ENCODE measurements at regions not wholly inside any gene's neighbourhood (a gene's known extent, or its start where the extent isn't known, plus 50 kb on each side); places are given as distances from the start of the nearest gene placed in this dataset.

GRCh38 chr13:55576389-55576788 lies 1564.3 kb upstream of the PRR20A start (continued):
- TF ChIP-seq EP300 (IDR thresholded peaks at IDR 0.05; ENCODE audit: borderline replicate concordance in 1 of 2, low read depth in 2 of 2, low read length in 2 of 2) (no peak), HDAC2 (IDR thresholded peaks at IDR 0.05; ENCODE audit: borderline replicate concordance in 1 of 2, low read depth in 2 of 2, low read length in 2 of 2) (no peak), ATF2 (IDR thresholded peaks at IDR 0.05; ENCODE audit: low read length) (no peak), CEBPB (IDR thresholded peaks at IDR 0.05; ENCODE audit: low read depth, low read length) (no peak), RAD21 (IDR thresholded peaks at IDR 0.05 in 1 of 2, conservative IDR thresholded peaks at IDR 0.05 in 1 of 2; ENCODE audit: low read depth in 2 of 2, low read length in 2 of 2) (no peak), E2F6 (IDR thresholded peaks at IDR 0.05) (no peak), KDM1A (IDR thresholded peaks at IDR 0.05; ENCODE audit: borderline replicate concordance, low read length) (no peak), CHD1 (IDR thresholded peaks at IDR 0.05; ENCODE audit: low read depth, low read length) (no peak), TAF1 (IDR thresholded peaks at IDR 0.05; ENCODE audit: low read depth, low read length) (no peak), KDM4A (IDR thresholded peaks at IDR 0.05; ENCODE audit: low read depth, low read length, severe bottlenecking) (no peak), POU5F1 (IDR thresholded peaks at IDR 0.05; ENCODE audit: low read depth, low read length) (no peak), EZH2 (IDR thresholded peaks at IDR 0.05; ENCODE audit: low read depth, low read length, severe bottlenecking) (no peak), SP4 (IDR thresholded peaks at IDR 0.05; ENCODE audit: low read length) (no peak), TAF7 (optimal IDR thresholded peaks at IDR 0.05; ENCODE audit: borderline replicate concordance, low read depth, low read length) (peak; percentile 30), JUND (IDR thresholded peaks at IDR 0.05; ENCODE audit: low read length) (no peak), NANOG (IDR thresholded peaks at IDR 0.05; ENCODE audit: insufficient read depth, low read depth, low read length, poor library complexity, severe bottlenecking) (no peak), CTBP2 (IDR thresholded peaks at IDR 0.05; ENCODE audit: borderline replicate concordance, insufficient read depth, insufficient read length, low read length) (no peak), CTCF (IDR thresholded peaks at IDR 0.05; ENCODE audit: control extremely low read depth in 1 of 3, insufficient read depth in 1 of 3, low read depth in 1 of 3, low read length in 3 of 3) (no peak), SIN3A (conservative IDR thresholded peaks at IDR 0.05 in 1 of 2, IDR thresholded peaks at IDR 0.05 in 1 of 2; ENCODE audit: low read depth in 1 of 2, low read length in 2 of 2) (peak in 1 of 2 experiments; percentile 28; a peak in 1 of 4 replicates)

Data from H1 (cell line).